Upper lobe of right lung (tissue), 1 donor: ENCODE measurements at regions not wholly inside any gene's neighbourhood (a gene's known extent, or its start where the extent isn't known, plus 50 kb on each side); places are given as distances from the start of the nearest gene placed in this dataset.

Experiments
- ATAC-seq: fragments of 200-7000 bp; cut with Tn5 transposase; one replicate; pipeline ENCODE4 v1.9.1; 2020; ENCODE audit warnings: mild to moderate bottlenecking, moderate library complexity
- DNase-seq: peaks from one replicate; pipeline ENCODE4 v3.0.0-alpha.2; 2020
- H3K27ac ChIP-seq: fragments of 200-600 bp; one replicate; pipeline ENCODE4 v1.8.0; 2022
- H3K27me3 ChIP-seq: fragments of 200-600 bp; one replicate; pipeline ENCODE4 v1.8.0; 2022; ENCODE audit warnings: mild to moderate bottlenecking
- H3K36me3 ChIP-seq: fragments of 200-600 bp; one replicate; pipeline ENCODE4 v1.8.0; 2022
- H3K4me1 ChIP-seq: fragments of 200-600 bp; one replicate; pipeline ENCODE4 v1.8.0; 2022
- H3K4me3 ChIP-seq: fragments of 200-600 bp; one replicate; pipeline ENCODE4 v1.8.0; 2022; ENCODE audit warnings: mild to moderate bottlenecking
- H3K9me3 ChIP-seq: fragments of 200-600 bp; one replicate; pipeline ENCODE4 v1.8.0; 2022
- intact Hi-C: fragments of 100-400 bp; cut with DNase I; formaldehyde crosslinking; loops from one replicate; pipeline ENCODE4 v1.11.0; 2022
- TF ChIP-seq, protein P1 (sequence below): fragments of 200-600 bp; IDR thresholded peaks from one replicate; pipeline ENCODE4 v1.8.0; 2022; ENCODE audit warnings: antibody characterized with exemption
- donor health status: DM: no; HTN: yes; CAD: no; lungs with severe emphysema.

DNA sequence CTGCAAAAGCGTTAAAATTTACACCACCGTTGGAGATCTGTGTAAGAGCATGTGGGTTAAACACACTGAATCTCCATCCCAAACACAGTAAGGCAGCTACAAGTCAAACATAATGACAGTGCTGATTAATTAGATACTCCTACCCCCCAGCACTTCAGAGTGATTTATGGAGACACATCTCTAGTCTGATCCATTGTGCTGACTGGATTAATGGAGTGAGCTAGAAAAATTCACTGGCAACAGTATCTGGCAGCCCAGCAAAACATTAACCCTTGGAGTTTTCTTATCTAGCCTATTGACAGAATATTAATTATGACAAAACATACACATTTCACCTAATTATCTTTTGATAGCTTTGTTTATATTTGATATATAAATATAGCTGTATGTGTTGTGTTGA, 188.6 kb upstream of the ISL1 start:
- Histone ChIP-seq H3K36me3 (no peaks in the 10 kb centered on the region), H3K9me3 (no peaks in the 10 kb centered on the region), H3K4me3 (no peak overlapping the region), H3K27ac (no peak overlapping the region), H3K27me3 (peaks cover 4% of the 10 kb centered on the region), H3K4me1 (no peaks in the 10 kb centered on the region)
- ATAC-seq (no peak), DNase-seq (no peak)
- TF ChIP-seq, protein P1, sequence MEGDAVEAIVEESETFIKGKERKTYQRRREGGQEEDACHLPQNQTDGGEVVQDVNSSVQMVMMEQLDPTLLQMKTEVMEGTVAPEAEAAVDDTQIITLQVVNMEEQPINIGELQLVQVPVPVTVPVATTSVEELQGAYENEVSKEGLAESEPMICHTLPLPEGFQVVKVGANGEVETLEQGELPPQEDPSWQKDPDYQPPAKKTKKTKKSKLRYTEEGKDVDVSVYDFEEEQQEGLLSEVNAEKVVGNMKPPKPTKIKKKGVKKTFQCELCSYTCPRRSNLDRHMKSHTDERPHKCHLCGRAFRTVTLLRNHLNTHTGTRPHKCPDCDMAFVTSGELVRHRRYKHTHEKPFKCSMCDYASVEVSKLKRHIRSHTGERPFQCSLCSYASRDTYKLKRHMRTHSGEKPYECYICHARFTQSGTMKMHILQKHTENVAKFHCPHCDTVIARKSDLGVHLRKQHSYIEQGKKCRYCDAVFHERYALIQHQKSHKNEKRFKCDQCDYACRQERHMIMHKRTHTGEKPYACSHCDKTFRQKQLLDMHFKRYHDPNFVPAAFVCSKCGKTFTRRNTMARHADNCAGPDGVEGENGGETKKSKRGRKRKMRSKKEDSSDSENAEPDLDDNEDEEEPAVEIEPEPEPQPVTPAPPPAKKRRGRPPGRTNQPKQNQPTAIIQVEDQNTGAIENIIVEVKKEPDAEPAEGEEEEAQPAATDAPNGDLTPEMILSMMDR = no peak
- intact Hi-C loops = no loop called here

DNA sequence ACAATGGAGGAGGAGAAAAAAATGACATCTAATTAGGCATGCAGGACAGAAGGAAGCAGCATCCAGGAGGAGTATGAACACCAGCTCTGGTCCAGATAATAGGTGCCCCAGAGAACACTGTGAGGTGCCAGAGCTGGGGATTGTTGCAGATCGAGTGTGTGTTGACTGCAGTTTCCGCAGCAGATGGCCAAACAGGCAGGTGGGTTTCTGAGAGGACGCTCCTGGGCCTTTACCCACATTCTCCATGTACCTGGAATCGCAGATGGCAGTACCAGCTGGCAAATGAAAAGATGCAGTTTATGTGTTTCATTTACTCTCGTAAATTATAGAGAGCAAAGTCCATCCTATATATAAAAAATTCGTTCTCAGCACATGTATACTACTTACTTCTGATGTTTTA, 182.2 kb upstream of the ISL1 start:
- H3K4me3 ChIP-seq = no peak overlapping the region
- no peaks in the 10 kb centered on the region for H3K4me1 ChIP-seq
- DNase-seq = no peak
- no peaks in the 10 kb centered on the region for H3K9me3 ChIP-seq
- no peak overlapping the region for H3K27ac ChIP-seq
- TF ChIP-seq, protein P1 = no peak
- no peaks in the 10 kb centered on the region for H3K36me3 ChIP-seq
- H3K27me3 ChIP-seq = no peaks in the 10 kb centered on the region
- ATAC-seq = no peak
- intact Hi-C loops = no loop called here

DNA sequence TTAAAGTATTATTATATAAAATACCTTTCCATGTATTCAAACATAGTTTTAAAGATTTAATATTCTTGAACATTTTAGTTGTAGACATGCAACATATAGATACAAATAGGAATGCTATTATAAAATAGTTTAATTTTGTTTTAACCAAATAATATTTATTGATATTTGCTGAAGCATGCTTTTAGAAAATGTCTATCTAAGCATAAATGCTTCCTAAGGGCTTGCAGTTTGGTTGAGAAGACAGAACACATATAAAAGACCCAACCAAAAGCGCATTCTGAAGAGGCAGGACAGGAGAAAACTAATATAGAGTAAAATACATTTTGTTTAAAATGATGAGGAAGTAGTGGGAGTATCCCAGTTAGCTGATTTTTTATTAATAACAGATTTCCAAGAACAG, 181.5 kb upstream of the ISL1 start:
- ATAC-seq (no peak), DNase-seq (no peak)
- H3K36me3 ChIP-seq = no peaks in the 10 kb centered on the region
- intact Hi-C loops = no loop called here
- H3K27me3 ChIP-seq = no peaks in the 10 kb centered on the region
- TF ChIP-seq, protein P1 = no peak
- no peaks in the 10 kb centered on the region for H3K4me1 ChIP-seq
- no peak overlapping the region for H3K4me3 ChIP-seq
- no peaks in the 10 kb centered on the region for H3K9me3 ChIP-seq
- no peak overlapping the region for H3K27ac ChIP-seq

DNA sequence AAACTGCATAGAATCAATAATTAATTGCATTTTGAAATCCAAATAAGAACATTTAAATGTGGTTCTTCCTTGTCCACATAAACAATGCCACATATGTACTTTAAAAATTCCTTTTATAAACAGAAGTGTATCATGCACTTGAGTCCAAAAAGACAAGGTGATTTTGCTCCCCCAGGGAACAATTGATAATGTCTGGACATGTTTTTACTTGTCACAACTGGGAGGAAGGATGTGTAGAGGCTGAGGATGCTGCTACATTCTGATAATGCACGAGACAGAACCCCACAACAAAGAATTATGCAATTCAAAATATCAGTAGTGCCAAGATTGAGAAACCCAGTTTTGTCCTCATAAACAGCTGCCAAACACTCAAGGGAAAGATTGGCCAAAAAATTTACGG, 181.1 kb upstream of the ISL1 start:
- no peak for ATAC-seq
- TF ChIP-seq, protein P1 = no peak
- H3K4me3 ChIP-seq = no peak overlapping the region
- no peak for DNase-seq
- no peaks in the 10 kb centered on the region for H3K9me3 ChIP-seq
- H3K4me1 ChIP-seq = no peaks in the 10 kb centered on the region
- intact Hi-C loops = no loop called here
- H3K36me3 ChIP-seq = no peaks in the 10 kb centered on the region
- no peaks in the 10 kb centered on the region for H3K27me3 ChIP-seq
- no peak overlapping the region for H3K27ac ChIP-seq

DNA sequence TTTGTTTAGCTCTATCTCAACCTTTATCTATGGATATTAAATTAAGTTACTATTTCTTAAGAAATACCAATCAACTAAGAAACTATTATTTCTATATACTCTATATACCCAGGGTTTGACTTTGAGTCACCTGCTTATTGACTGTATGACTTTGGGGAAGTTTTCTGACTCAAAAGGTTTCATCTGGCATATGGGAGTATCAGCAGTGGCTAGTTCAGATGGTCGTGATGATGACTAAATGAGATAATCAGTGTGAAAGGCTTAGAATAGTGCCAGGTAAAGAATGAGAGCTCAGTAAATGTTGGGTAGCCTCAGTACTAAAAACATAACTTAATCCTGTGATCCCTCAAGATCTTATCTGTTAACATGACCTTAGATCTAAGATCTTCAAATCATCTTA, 179.7 kb upstream of the ISL1 start:
- Histone ChIP-seq H3K4me3 (no peak overlapping the region), H3K9me3 (no peaks in the 10 kb centered on the region), H3K36me3 (no peaks in the 10 kb centered on the region), H3K4me1 (no peaks in the 10 kb centered on the region), H3K27me3 (no peaks in the 10 kb centered on the region), H3K27ac (no peak overlapping the region)
- DNase-seq (no peak), ATAC-seq (no peak)
- intact Hi-C loops = no loop called here
- TF ChIP-seq, protein P1 = no peak

DNA sequence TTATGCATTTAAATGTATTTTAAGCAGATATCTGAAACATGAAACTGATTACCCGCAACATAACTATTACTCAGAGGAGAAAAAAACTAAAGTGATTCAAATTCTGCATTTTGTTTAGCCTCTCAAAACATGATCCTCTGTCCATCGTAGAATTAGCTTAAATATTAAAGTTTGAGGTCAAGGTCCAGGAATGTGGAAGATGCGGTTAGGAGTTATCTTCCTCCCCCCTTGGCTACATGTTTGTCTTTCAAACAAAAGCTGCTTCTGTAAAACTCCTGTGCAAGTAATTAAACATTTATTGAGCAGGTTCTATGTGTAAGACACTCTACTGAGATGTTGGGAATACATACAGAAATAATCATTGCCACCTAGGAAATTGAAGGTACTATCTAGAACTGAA, 175.0 kb upstream of the ISL1 start:
- ATAC-seq (no peak), DNase-seq (no peak)
- H3K4me1 ChIP-seq = no peaks in the 10 kb centered on the region
- no peaks in the 10 kb centered on the region for H3K27me3 ChIP-seq
- no peak overlapping the region for H3K27ac ChIP-seq
- TF ChIP-seq, protein P1 = no peak
- intact Hi-C loops = no loop called here
- H3K4me3 ChIP-seq = no peak overlapping the region
- no peaks in the 10 kb centered on the region for H3K9me3 ChIP-seq
- H3K36me3 ChIP-seq = no peaks in the 10 kb centered on the region
